NAMALWA (cell line): ENCODE measurements at regions not wholly inside any gene's neighbourhood (a gene's known extent, or its start where the extent isn't known, plus 50 kb on each side); places are given as distances from the start of the nearest gene placed in this dataset.
"Not testable (repeated sequence)": the region's sequence is repeated elsewhere in the genome, so short reads cannot be mapped to it uniquely, and the experiment has no call there.

Experiments
- DNase-seq: peaks from one replicate; pipeline ENCODE4 v3.0.0-alpha.2; 2015; ENCODE audit warnings: low spot score

DNA sequence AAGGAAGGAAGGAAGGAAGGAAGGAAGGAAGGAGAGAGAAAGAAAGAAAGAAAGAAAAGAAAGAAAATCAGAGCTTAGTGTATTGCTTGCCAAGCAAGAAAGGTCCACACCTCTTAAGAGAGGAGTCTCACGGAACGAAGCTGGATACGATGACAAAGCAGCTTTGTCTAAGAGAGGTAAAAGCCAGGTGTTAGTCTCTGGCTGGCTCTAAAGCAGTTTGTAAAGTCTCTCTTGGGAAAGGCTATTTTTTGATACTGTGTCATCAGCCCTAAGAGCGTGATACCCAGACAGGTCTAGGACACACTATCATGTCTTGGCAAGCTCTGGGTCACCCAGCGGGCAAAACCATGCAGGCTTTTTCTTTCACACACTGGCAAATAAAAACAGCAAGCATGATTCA lies 297.5 kb upstream of the NBPF12 start:
- not testable (repeated sequence) for DNase-seq

DNA sequence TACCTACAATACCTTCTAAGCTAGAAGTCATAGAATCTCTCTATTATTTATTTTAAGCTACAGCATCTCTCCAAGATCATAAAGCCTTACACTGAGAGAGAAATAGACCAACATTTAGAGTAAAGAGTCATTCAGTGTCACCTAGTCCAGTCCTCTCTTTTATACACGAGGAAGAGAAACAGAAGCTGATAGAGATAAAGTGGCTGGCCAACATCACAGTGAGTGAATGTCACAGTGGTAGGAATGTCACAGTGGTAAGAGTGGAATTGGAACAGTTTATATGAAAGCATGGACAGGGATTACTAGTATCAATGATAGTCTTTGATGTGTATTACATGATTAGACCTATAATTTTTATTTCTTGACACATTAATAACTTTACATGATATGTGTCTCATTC lies 307.8 kb upstream of the NBPF12 start:
- DNase-seq = not testable (repeated sequence)

DNA sequence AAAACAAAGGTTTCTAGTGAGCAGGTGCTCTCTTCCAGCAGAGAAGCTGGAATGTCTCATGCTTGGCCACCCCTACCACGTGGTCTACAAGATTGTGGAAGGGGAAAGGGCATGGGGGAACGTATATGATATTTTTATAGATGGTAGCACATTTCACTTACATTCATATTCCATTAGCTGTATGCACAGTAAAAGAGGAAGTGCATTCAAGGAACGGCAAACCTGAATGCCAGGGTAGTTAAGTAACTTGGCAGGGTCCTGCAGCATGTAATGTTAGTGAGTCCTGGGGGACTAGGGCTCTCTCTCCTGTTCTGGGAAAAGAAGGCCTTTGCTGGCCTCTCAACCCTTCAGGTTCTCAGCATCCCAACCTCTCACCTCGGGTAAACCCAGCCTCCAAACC lies 319.5 kb upstream of the NBPF12 start:
- DNase-seq = not testable (repeated sequence)

DNA sequence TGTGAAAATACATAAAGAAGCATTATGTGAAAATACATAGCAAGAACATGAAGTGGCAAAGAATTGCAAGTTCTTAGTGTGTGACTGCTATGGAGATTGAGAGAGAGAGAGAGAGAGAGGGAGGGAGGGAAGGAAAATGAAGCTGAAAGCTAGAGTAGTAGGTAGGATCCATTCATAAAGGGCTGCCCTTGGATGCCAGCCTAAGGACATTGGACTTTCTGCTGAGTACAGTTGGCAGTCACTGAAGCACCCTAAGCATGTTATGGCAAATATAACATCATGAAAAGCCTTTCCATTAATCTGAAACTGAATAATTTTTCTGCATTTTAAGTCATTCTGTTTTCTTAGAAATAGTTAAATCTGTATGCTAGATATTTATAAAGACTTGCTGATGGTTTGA lies 333.4 kb upstream of the NBPF12 start:
- DNase-seq = not testable (repeated sequence)

DNA sequence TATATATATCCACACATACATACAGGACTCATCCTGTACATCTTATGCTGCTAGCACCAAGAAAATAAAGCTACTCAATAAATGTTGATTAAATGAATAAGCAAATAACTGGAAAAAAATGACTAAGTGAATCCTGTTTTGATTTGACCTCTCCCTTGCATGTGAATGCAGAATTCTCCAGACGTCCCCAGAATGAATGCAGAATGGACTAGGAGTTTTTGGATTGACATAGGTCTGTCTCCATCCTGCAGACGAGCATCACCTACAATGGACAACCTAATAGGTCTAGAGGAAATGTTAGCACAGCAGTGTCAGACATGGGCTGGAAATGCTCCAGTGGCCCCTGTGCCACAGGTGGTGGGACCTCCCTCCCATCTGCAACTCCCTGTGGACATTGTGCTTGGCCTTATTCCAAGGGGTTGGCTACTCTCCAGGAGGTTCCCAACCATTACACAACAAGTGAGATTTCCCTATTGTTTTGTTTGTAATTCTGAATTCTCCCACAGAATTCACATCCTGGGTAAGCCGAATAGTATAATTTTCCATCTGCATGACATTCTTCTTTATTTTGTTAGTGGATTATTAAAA lies 337.3 kb upstream of the NBPF12 start:
- DNase-seq = not testable (repeated sequence)

DNA sequence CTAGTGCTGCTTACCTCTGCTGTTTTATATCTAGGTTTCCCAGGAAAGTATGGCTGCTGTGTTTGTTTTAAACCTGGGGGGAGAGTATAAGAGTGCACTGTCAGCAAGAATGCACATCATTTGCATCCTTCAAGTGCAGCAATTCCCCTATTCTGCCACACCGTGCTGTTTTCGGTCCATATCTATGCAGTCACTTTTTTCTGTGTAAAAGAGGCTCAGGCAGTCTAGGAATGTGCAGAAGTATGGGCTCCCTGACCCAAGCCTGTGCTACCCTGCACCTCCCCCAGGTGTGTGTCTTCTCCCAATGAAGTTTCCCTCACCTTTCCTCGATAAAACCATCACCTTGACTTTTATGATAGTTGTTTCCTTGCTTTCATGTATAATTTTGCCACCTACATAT lies 338.2 kb upstream of the NBPF12 start:
- not testable (repeated sequence) for DNase-seq

DNA sequence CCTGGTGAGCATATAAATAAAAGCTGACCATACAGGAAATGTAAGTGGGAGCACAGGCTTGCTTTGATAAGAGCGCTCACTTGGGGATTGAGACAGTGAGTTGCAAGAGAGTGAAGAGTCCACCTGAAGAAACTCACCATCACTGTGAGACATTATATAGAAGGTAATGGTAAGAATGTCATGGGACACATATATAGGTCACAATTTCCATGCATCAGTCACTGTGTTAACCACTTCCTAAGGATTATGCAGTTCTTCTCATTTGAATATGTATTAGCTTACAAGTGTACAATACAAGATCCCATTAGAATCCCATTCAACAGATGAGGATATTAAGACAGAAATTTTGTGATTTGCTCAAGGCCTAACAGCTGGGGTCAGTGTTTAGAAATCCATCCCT lies 352.4 kb upstream of the NOTCH2NLA start:
- not testable (repeated sequence) for DNase-seq

DNA sequence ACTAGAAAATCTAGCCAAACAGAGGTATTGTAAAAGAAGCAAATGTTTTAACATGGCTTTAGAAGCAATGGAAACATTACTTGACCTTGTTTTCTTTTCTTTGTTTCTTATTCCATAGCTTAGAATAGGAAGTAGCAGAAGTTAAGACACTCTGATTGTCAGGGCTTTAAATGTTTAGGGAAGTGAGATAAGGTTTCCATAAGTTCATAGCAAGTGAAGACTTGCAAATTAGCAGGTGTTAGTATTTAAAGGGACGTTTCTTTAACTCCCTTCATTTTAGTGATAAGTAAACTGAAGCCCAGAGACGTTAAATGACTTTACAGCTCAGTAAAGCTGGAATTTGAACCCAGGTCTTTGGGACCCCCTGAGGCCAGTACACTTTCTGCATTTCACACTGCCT lies 338.7 kb upstream of the NOTCH2NLA start:
- not testable (repeated sequence) for DNase-seq

DNA sequence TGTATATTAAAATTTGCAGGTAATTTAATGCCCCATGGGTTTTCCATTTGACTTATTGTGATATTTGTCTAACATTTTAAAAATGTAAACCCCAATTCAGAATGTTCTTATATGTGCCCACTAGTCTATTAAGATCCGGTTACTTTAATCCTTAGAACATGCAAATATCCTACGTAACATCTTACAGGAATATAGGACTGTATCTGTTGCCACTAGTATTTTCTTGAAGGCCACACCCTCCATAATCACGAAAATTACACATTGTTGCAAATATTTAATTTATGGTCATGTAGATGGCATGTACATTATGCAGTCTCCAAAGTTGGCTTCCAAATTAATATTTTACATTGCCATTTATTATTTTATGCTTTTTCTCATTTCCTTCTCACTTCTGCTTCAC lies 329.2 kb upstream of the NOTCH2NLA start:
- DNase-seq = not testable (repeated sequence)

DNA sequence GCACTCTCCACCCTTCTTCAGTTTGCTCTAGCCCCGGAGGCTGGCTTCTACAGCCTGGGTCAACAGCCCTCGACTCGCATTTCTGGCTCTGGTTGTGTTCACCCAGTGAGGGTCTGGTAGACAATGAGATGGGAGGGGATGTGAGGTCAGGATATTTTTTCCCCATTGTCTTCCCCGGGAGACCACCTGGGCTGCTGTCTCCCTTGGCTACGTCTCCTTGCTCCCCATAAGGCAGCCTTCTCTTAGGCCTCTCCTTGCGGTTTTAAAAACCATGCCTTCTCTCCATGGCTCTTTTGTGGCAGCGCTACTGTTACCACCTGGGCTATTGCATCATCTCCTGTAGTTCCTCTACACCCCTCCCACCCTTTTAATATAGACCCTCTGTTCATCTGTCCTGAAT lies 327.6 kb upstream of the NOTCH2NLA start:
- not testable (repeated sequence) for DNase-seq

DNA sequence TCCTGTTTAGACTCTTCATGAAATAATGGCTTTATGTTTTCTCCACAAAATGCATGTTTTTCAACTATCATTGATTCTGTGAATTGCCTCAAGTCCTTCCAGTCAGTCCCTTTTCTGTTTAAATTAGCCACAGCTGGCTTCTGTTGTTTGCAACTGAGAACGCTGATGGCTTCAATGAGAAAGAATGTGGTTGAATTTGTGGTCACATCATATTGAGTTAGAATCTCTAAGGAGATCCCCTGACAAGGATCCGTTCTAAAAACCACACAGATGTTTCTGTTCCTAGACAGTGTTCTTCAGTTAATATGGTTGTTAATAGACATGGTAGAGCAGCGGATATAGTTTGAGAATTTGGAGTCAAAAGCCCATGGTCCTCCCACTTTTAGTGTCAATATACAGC lies 323.6 kb upstream of the NOTCH2NLA start:
- DNase-seq = not testable (repeated sequence)

DNA sequence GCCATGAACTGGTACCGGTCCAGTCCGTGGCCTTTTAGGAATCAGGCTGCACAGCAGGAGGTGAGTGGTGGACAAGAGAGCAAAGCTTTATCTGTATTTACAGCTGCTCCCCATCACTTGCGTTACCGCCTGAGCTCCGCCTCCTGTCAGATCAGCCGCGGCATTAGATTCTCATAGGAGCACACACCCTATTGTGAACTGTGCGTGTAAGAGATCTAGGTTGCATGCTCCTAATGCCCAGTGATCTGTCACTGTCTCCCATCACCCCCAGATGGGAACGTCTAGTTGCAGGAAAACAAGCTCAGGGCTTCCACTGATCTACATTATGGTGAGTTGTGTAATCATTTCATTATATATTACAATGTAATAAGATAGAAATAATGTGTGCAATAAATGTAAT lies 319.9 kb upstream of the NOTCH2NLA start:
- DNase-seq = not testable (repeated sequence)

DNA sequence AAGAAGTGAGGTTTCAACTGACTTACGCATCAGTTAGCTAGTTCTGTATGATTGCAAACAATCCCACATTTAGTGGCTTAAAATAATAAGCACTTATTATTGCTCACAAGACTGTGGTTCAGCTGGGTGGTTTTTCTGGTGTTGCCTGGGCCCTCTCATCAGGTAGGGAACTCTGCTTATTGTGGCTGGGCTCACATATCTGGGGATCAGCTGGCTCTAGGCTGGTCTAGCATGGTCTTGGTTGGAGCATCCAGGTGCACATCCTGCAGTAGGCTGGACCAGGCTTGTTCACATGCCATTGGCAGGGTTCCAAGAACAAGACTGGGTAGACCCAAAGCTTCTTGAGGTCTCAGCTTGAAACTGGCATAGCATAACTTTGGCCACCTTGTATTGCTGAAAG lies 317.4 kb upstream of the NOTCH2NLA start:
- DNase-seq = not testable (repeated sequence)

DNA sequence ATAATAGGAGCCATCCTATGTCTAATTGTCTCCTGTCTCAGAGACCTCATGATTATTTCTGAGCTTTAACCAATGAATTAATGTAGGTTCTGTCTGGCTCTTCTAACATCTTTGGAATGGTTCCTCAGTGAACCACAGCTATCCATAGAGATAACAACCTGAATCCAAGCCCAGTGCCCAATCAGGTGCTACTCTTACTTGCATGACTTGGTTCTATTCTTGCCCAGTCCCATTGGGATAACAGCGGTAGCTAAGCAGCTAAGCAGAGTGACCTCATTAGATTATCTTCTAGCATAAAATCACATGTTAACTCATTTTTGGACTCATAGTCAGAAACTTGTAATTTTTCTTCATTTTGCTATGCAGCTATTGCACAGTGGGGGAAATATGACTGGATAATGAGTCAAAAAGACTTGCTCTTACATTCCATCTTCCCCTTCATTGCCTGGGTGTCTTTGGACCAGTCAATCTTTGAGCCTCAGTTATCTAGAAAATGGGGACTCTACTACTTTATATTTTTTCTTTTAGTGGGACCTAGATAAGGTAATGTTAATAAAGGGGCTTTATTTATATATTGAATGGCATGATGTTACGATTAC lies 309.1 kb upstream of the NOTCH2NLA start:
- not testable (repeated sequence) for DNase-seq

DNA sequence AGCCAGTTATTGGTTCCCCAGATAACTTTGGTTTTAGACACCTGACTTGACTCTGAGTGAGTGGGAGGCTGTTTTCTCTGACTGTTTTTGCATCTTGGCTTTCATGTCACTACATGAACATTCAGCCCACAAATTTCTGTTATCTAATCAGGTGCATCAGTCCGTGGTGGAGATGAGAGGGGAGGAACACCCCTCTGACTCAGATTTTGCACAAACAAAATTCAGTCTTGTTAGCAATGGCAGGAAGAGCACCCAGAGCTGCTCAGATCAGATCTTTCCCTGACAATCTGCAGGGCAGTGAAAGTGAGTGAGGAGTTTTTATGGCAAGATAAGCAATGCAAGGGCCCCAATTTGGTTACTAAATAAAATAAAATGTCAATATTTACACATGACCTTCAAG lies 307.2 kb upstream of the NOTCH2NLA start:
- DNase-seq = not testable (repeated sequence)

DNA sequence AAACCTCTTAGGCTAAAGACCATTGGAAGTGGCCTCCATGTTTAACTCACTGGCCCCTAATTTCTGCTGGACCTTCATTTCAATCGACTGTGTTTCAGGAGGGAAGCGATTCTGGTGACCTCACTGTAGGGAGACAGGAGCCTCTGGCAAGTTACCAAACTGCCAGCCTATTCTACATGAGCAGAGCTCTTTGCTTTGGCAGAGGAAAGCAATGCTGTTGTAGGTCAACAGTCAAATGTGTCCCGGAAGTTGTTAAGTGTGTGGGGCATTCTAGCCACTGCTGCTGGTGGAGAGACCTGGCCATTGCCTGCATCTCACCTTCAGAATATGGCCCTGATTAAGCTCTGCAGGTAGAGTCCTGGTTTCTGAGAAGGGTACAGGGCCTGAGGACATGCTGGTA lies 306.8 kb upstream of the NOTCH2NLA start:
- not testable (repeated sequence) for DNase-seq

DNA sequence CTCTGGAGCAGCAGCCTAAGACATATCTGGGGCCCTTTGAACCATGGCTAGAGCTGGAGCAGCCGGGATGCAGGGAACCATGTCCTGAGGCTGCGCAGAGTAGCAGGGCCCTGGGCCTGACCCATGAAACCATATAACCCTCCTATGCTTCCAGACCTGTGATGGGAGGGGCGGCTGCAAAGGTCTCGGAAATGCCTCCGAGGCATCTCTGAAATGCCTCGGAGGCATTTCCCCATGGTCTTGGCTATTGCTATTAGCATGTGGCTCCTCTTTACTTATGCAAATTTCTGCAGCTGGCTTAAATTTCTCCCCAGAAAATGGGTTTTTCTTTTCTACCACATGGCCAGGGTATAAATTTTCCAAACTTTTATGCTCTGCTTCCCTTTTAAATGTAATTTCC lies 302.1 kb upstream of the NOTCH2NLA start:
- not testable (repeated sequence) for DNase-seq

DNA sequence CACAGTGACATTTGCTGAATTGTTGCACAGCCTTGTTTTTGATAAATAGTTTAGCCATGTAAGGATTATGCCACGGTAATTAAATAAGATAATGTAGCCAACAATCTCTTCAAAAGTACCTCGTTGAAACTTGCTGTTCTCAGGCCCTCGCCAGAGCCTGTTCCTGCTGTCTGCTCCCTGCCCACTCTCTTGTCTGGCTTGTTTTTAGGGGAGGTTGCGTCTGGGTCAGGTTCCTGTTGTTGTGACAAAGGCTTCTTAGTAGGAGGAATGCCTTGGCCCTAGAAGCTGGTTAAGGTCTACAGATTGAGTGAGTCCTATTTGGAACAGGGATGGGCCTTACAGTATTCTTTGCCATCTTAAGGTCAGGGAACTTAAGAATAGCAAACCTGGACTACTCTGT lies 294.0 kb upstream of the NOTCH2NLA start:
- not testable (repeated sequence) for DNase-seq

DNA sequence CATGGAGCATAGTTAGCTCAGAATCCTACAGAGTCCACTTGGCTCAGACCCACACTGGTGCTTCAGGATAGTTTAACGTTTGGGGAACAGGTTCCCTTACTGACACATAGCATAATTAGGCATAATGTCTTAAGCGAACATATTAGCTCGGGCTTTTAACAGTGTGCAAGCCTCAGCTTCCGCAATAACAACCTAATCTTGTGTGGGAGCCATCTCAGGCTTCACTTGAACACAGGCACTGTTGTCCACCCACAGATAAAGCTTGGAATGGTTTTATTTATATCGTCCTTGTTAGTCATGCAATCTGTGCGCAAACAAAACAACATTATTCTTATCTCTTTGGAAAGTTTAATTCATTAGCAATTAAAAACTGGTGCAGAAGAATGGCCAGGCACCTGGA lies 293.5 kb upstream of the NOTCH2NLA start:
- DNase-seq = not testable (repeated sequence)

DNA sequence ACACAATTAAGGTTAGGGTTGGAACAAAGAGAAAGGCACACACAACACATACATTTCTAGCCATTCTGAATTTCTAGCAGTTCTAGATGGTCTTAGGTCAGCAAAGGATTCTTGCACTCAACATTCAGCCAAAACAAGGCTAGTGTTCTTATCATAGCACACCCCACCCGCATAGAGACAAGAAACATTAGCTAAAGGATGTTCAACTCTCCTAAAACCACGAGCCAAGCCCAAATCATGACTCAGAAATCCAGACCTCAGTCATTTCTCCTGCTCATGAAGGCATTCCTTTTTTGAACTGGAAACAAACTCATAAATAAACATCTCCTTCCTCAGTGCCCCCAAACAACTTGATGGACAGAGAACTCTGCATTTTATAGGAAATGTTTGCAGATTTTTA lies 293.0 kb upstream of the NOTCH2NLA start:
- DNase-seq = not testable (repeated sequence)

DNA sequence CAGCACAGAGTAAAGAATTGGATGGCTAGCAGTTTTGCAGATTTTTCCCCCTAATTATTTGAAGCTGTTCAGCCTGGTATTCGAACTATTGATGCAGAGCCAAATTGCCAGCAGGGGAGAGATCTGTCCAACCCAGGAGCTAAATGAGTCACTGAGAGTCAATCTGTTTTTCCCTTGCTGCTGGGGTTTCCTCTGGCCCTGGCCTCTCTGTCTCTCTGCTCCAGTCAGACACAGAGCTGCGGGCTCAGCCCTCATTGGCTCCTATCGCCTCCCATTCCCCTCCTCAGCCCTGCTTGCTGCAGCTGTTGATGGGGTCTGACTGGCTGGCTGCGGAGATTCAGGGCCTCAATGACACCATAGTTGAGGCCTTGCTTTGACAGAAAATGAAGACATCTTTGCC lies 284.9 kb upstream of the NOTCH2NLA start:
- DNase-seq = not testable (repeated sequence)

DNA sequence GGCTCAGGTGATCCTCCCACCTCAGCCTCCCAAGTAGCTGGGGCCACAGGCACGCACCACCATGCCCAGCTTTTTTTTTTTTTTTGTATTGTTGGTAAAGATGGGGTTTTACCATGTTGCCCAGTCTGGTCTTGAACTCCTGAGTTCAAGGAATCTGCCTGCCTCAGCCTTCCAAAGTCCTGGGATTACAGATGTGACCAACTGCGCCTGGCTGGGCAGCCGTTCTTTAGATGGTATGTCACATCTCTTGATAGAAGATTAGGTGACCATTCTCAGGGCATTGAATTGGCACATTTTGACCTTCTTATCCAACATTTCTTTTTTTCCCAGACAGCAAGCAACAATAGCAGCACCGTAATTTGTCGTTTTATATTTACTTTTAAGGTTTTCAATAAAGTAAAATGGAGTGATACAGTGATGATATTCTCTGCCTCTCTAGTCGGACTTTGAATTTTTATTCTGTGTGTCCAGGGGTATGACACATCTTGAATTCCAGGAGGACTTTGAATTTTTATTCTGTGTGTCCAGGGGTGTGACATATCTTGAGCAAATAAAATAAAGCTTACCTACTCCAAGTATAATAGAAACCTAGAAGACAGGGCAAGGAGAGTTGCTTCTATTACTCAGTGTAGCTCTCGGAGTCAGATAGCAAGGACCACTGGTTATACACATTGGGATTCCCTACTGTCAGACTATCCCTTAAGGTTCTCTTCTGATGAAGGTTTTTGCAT lies 282.4 kb upstream of the NOTCH2NLA start:
- not testable (repeated sequence) for DNase-seq

DNA sequence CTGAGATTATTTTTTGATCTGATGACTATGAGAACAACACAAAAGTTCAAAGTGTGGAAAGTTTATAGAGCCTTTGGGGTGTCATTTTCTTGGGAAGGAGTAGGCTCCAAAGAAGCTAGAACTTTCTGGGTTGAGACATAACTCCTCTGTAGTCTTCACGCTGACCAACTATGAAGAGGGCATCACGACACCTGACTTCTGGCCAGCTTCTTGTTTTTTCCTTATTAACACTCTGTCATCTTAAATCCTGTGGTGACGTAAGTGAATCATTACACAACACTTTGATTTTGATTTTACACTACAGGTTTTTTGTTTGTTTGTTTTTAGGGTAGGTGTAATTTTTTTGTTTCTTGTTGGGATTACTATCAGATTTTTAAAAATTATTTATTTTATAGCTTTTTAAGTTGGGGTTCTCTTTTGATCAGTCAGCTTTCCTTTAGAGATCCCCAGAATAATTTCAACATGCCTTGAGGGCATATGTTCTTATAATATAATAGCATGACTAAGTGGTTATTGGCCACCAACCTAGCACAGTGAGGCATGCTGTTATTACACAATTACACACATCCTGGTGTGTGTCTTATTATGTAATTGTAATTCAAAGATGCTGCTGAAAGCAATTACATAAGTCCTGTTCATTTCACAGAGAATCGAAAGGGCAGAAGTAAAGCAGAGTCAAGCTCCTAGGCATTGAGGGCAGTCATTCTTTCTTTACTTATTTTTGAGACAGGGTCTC lies 281.6 kb upstream of the NOTCH2NLA start:
- not testable (repeated sequence) for DNase-seq
